ENCODE measurements at regions not wholly inside any gene's neighbourhood (a gene's known extent, or its start where the extent isn't known, plus 50 kb on each side); places are given as distances from the start of the nearest gene placed in this dataset.
"Not testable (repeated sequence)": the region's sequence is repeated elsewhere in the genome, so short reads cannot be mapped to it uniquely, and the experiment has no call there.

DNA sequence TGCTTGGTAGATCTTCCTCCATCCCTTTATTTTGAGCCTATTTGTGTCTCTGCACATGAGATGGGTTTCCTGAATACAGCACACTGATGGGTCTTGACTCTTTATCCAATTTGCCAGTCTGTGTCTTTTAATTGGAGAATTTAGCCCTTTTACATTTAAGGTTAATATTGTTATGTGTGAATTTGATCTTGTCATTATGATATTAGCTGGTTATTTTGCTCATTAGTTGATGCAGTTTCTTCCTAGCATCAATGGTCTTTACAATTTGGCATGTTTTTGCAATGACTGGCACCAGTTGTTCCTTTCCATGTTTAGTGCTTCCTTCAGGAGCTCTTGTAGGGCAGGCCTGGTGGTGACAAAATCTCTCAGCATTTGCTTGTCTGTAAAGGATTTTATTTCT, 72.4 kb downstream of the HNRNPD start:
- not testable (repeated sequence) for DNase-seq (ENCODE audit: low spot score in 2 of 2, unreplicated experiment in 2 of 2); H3K36me3 Mint-ChIP-seq; H3K27me3 Mint-ChIP-seq (ENCODE audit: low read depth); H3K4me3 Mint-ChIP-seq; H3K27ac Mint-ChIP-seq; H3K4me1 Mint-ChIP-seq
- H3K9me3 Mint-ChIP-seq: peaks cover 19% of the 10 kb centered on the region

DNA sequence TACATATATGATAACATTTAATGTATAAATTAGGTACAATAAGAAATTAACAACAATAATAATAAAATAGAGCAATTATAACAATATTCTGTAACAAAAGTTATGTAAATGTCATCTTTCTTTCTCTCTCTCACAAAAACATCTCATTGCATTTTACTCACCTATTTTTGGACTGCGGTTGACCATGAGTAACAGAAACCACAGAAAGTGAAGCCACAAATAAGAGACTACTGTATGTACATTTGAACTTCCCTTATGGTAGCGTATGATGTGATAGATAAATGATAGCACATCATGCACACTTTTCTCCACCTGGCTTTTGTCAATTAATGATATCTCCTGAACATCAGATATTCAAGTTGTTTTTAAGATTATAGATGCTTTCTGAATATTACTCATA, 80.5 kb downstream of the HNRNPD start:
- no peaks in the 10 kb centered on the region for H3K27me3 Mint-ChIP-seq (ENCODE audit: low read depth)
- no peak overlapping the region for H3K27ac Mint-ChIP-seq
- H3K36me3 Mint-ChIP-seq: no peaks in the 10 kb centered on the region
- DNase-seq (ENCODE audit: low spot score in 2 of 2, unreplicated experiment in 2 of 2): no peak
- no peaks in the 10 kb centered on the region for H3K4me1 Mint-ChIP-seq
- no peaks in the 10 kb centered on the region for H3K9me3 Mint-ChIP-seq
- H3K4me3 Mint-ChIP-seq: no peak overlapping the region
- TF ChIP-seq, protein P1, sequence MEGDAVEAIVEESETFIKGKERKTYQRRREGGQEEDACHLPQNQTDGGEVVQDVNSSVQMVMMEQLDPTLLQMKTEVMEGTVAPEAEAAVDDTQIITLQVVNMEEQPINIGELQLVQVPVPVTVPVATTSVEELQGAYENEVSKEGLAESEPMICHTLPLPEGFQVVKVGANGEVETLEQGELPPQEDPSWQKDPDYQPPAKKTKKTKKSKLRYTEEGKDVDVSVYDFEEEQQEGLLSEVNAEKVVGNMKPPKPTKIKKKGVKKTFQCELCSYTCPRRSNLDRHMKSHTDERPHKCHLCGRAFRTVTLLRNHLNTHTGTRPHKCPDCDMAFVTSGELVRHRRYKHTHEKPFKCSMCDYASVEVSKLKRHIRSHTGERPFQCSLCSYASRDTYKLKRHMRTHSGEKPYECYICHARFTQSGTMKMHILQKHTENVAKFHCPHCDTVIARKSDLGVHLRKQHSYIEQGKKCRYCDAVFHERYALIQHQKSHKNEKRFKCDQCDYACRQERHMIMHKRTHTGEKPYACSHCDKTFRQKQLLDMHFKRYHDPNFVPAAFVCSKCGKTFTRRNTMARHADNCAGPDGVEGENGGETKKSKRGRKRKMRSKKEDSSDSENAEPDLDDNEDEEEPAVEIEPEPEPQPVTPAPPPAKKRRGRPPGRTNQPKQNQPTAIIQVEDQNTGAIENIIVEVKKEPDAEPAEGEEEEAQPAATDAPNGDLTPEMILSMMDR (IDR thresholded peaks at IDR 0.05; ENCODE audit: unreplicated experiment): no peak

DNA sequence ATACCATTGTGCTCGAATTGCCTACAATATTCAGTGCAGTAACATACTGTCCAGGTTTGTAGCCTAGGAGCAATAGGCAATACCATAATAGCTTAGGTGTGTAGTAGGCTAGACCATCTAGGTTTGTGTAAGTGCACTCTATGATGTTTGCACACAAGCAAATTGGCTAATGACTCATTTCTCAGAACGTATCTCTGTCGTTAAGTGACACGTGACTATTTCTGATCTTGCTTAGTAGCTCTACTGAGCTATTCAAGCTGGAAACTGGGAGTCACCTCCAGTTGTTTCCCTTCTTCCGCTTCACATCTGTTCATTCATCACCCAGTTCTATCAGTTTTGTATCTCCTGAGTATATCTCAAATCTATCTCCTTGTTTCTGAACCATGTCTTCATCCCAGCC, 86.1 kb downstream of the HNRNPD start:
- Mint-ChIP-seq H3K4me1 (peaks cover 6% of the 10 kb centered on the region), H3K4me3 (no peak overlapping the region), H3K36me3 (no peaks in the 10 kb centered on the region), H3K27me3 (ENCODE audit: low read depth) (peaks cover 9% of the 10 kb centered on the region), H3K27ac (no peak overlapping the region), H3K9me3 (no peaks in the 10 kb centered on the region)
- DNase-seq (ENCODE audit: low spot score in 2 of 2, unreplicated experiment in 2 of 2): no peak
- TF ChIP-seq, protein P1 (IDR thresholded peaks at IDR 0.05; ENCODE audit: unreplicated experiment): no peak

DNA sequence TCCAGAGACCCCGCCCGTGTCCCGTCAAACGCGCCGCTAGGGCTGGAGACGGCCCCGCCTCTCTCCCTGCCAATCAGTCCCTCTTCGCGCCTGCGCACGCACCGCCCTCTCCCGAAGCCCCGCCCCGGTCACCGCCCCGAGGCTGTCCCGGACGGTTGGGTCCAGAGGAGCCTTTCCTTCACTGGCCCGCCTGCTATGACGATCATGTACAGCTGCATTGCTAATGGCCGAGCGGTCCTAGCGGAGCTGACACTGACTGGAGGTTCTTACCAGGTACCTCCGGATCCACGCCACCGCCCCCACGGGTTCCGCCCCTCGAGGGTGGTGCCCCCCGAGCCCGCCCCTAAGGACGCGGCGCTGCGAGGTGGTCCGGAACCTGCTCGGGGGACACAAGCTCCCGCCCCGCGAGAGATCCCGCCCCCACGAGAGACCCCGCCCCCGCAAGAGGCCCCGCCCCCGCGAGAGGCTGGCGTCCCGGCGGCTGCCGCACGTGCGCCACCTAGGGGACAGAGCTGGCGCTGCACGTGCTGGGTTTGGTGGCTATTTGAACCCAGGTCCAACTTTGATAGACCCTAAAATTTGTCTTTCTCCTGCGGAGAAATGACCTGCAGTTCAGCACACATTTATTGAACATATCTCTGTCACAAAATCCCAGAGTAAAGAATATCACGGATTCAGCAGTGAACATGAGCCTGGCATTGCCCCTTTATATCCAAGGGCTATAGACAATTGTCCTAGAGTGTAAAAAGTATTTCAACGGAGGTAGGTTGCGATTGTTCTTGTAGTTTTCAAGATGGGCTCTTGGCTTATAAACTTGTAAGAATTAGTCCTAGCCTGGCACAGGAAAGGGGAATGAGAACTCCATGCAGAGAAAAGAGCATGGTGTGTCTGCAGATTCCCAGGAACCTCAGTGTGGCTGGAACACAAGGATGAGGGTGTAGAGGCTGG, 88.7 kb downstream of the HNRNPD start:
- Mint-ChIP-seq H3K27ac (peak overlapping the region; percentile 62), H3K4me1 (peaks cover 6% of the 10 kb centered on the region)

DNA sequence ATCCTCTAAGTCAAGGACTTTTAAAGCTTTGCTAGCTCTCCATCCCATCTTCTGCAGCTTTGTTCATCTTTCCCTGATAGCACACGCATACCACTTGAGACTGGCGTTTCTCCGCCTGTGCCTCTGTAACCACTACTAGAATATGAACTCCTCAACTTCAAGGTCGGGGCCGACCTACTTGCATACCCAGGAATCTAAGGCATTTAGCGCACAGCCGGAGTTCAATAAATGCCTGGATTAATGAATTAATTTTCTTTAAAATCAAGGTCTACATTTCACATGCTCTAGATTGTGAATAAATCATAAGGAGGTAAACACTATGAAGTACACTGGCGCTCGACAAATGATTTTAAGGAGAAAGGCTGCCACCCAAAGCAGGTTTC, 89.3 kb downstream of the HNRNPD start:
- Mint-ChIP-seq H3K36me3 (no peaks in the 10 kb centered on the region), H3K4me1 (peaks cover 6% of the 10 kb centered on the region), H3K27me3 (ENCODE audit: low read depth) (peaks cover 20% of the 10 kb centered on the region), H3K27ac (peak overlapping the region; percentile 62), H3K4me3 (peak overlapping the region; percentile 66), H3K9me3 (no peaks in the 10 kb centered on the region)
- TF ChIP-seq, protein P1 (IDR thresholded peaks at IDR 0.05; ENCODE audit: unreplicated experiment): no peak
- no peak for DNase-seq (ENCODE audit: low spot score in 2 of 2, unreplicated experiment in 2 of 2)

More for the DNA sequence above, 88.7 kb downstream of the HNRNPD start:
- H3K27me3 Mint-ChIP-seq (ENCODE audit: low read depth): peaks cover 20% of the 10 kb centered on the region
- DNase-seq (ENCODE audit: low spot score in 2 of 2, unreplicated experiment in 2 of 2): peak; percentile 98 to 100
- TF ChIP-seq, protein P1 (IDR thresholded peaks at IDR 0.05; ENCODE audit: unreplicated experiment): peak; percentile 96
- no peaks in the 10 kb centered on the region for H3K9me3 Mint-ChIP-seq
- no peaks in the 10 kb centered on the region for H3K36me3 Mint-ChIP-seq
- H3K4me3 Mint-ChIP-seq: peak overlapping the region; percentile 66

DNA sequence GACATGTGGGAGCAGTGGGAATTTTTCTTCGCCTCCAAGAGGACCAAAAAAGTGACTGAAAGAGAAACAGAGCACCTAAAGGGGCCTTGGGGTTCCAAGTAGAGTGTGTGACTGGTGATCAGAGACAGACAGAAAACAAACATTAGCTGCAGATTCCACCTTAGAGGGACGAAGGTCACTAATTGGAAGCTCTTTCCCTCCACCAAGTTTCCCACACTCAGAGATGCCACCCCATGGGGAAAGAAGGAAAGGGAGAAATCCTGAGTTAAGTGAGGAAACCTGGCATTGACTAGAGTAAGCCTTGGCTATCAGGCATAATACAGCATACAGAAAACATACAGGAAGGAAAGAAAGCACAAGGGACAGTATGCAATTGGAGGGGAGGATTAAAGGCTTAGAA, 90.9 kb downstream of the HNRNPD start:
- H3K27me3 Mint-ChIP-seq (ENCODE audit: low read depth): peaks cover 34% of the 10 kb centered on the region
- H3K27ac Mint-ChIP-seq: no peak overlapping the region
- DNase-seq (ENCODE audit: low spot score in 2 of 2, unreplicated experiment in 2 of 2): no peak
- H3K9me3 Mint-ChIP-seq: peaks cover 4% of the 10 kb centered on the region
- H3K4me1 Mint-ChIP-seq: peaks cover 6% of the 10 kb centered on the region
- no peak overlapping the region for H3K4me3 Mint-ChIP-seq
- H3K36me3 Mint-ChIP-seq: no peaks in the 10 kb centered on the region
- TF ChIP-seq, protein P1 (IDR thresholded peaks at IDR 0.05; ENCODE audit: unreplicated experiment): no peak

DNA sequence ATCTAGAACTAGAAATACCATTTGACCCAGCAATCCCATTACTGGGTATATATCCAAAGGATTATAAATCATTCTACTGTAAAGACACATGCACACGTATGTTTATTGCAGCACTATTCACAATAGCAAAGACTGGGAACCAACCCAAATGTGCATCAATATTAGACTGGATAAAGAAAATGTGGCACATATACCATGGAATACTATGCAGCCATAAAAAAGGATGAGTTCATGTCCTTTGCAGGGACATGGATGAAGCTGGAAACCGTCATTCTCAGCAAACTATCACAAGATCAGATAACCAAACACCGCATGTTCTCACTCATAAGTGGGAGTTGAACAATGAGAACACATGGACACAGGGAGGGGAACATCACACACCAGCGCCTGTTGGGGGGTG, 94.2 kb downstream of the HNRNPD start:
- peaks cover 63% of the 10 kb centered on the region for H3K27me3 Mint-ChIP-seq (ENCODE audit: low read depth)
- H3K36me3 Mint-ChIP-seq, H3K4me1 Mint-ChIP-seq: not testable (repeated sequence)

More for the DNA sequence above, 94.2 kb downstream of the HNRNPD start:
- DNase-seq (ENCODE audit: low spot score in 2 of 2, unreplicated experiment in 2 of 2); H3K9me3 Mint-ChIP-seq; H3K4me3 Mint-ChIP-seq; H3K27ac Mint-ChIP-seq: not testable (repeated sequence)
